HG03457 (cell line): ENCODE measurements at regions not wholly inside any gene's neighbourhood (a gene's known extent, or its start where the extent isn't known, plus 50 kb on each side); places are given as distances from the start of the nearest gene placed in this dataset.
"Not testable (repeated sequence)": the region's sequence is repeated elsewhere in the genome, so short reads cannot be mapped to it uniquely, and the experiment has no call there.

Experiments
- ATAC-seq: cut with Tn5 transposase; IDR thresholded peaks from one replicate; pipeline ENCODE4 v1.9.1; 2021; ENCODE audit warnings: moderate number of reproducible peaks; ENCODE audit not compliant: unreplicated experiment

DNA sequence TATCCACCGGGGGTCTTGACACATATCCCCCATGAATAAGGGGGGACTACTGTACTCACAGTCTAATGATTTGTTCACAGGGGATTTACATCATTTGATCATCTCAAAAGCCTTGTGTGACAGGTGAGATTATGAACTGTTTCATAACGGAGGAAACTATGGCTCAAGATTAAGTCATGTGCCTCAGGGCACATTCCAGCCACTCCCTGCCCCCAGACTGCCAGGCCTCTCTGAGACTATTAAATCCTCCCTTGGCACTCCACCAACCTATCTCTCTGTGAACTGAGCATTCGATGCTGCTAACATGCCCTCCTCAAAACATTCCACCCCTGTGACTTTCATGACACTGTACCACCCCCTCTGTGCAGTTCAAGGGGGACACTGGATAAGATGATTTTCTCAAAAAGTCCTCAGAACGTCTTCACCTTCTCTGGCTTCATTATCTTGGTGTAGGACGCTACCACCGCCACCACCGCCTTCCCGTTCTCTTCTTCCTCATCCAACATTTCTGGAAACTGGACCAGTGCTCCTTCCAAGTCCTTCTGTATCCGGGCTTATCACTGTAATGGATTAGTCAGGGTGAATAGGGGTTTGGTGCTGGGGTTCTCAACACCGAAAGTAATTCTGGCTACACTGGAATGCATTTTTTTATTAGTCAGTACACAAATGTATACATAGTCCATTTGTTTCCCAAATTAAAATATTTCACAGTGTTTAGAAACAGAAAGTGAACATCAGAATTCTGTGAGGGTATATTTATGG is 169.6 kb downstream of the KCNS3 start:
- ATAC-seq = no peak

- ATAC-seq = no peak
Observed at GRCh38 chr2:18047213-18047611, 168.7 kb downstream of the KCNS3 start.

- ATAC-seq = no peak
Observed at GRCh38 chr2:18046558-18047212, 168.2 kb downstream of the KCNS3 start.

- ATAC-seq = no peak
Observed at GRCh38 chr2:18046017-18046416, 167.6 kb downstream of the KCNS3 start.

DNA sequence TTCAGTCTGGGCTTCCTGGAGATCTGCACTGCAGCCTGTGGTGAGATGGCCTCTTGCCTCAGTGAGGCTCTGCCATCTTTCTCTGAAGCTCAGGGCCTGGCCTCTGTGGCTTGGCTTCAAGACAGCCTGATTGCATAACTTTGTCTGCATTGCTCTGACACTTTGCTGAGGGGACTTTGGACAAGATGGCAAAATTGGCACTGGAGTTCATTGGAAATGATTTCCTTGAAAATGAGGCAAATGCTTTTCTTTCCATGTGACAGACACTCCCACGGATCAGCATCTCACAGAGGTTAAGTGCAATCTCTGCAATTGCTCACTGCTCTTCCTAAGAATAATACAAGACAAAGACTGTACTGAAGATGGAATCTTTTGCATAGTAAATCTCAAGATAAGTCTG is 166.8 kb downstream of the KCNS3 start:
- no peak for ATAC-seq

DNA sequence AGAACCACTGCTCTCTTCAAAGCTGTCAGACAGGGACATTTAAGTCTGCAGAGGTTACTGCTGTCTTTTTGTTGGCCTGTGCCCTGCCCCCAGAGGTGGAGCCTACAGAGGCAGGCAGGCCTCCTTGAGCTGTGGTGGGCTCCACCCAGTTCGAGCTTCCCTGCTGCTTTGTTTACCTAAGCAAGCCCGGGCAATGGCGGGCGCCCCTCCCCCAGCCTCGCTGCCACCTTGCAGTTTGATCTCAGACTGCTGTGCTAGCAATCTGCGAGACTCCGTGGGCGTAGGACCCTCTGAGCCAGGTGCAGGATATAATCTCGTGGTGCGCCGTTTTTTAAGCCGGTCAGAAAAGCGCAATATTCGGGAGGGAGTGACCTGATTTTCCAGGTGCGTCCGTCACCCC is 138.9 kb downstream of the KCNS3 start:
- ATAC-seq = not testable (repeated sequence)

- ATAC-seq = no peak
Observed at GRCh38 chr2:18009891-18010290, 131.4 kb downstream of the KCNS3 start.

- no peak for ATAC-seq
Observed at GRCh38 chr2:18005411-18005810, 126.9 kb downstream of the KCNS3 start.

- ATAC-seq = no peak
Observed at GRCh38 chr2:18001671-18002070, 123.2 kb downstream of the KCNS3 start.

GRCh38 chr2:17996978-17997377 is 118.5 kb downstream of the KCNS3 start:
- no peak for ATAC-seq

DNA sequence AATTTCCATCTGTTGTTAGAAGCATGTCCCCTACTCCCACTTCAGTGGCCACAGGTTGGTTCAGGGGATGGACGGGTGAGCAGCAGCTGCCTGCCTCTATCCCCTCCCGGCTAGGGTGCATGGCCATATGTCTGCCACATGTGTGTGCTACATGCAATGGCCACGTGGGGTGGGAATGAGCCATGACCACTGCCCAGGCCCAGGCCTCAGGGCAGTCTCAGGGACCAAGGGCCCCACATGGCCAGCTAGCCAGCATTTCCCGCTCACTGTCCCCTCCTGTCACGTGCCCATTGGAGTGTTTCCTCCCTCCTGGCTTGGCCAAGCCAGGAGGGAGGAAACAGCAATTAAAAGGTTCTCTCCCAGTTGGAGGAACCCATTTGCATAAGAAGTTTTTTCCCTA is 117.1 kb downstream of the KCNS3 start:
- no peak for ATAC-seq
